C4-2B (cell line): ENCODE measurements at regions not wholly inside any gene's neighbourhood (a gene's known extent, or its start where the extent isn't known, plus 50 kb on each side); places are given as distances from the start of the nearest gene placed in this dataset.

Source experiments
- CTCF ChIP-seq: fragments of 450-650 bp; conservative IDR thresholded peaks from 2 replicates; pipeline ENCODE4 v1.5.1; 2017; ENCODE audit warnings: mild to moderate bottlenecking
- ZFX ChIP-seq: fragments of 450-650 bp; IDR thresholded peaks from 2 replicates; pipeline ENCODE4 v1.6.1; 2017

GRCh38 chr14:104388011-104388521, 191.5 kb upstream of the C14orf180 start:
- TF ChIP-seq CTCF: no peak
- TF ChIP-seq ZFX: no peak
